HFFc6 (cell line): ENCODE measurements at regions not wholly inside any gene's neighbourhood (a gene's known extent, or its start where the extent isn't known, plus 50 kb on each side); places are given as distances from the start of the nearest gene placed in this dataset. TPM values are rescaled to one million over a fixed set of nuclear protein-coding genes. Genes with fewer than 3 reads are reported as not detected.
"Not testable (repeated sequence)": the region's sequence is repeated elsewhere in the genome, so short reads cannot be mapped to it uniquely, and the experiment has no call there.

Experiments
- DNase-seq: peaks from one replicate; pipeline ENCODE4 v3.0.0-alpha.2; 2018
- H3K27ac Mint-ChIP-seq: 2 replicates; pipeline ENCODE4 v1.8.0; 2020; ENCODE audit warnings: mild to moderate bottlenecking, mixed read lengths
- H3K27me3 Mint-ChIP-seq: 2 replicates; pipeline ENCODE4 v1.8.0; 2021; ENCODE audit warnings: mild to moderate bottlenecking, moderate library complexity, mixed read lengths; ENCODE audit not compliant: insufficient read depth
- H3K36me3 Mint-ChIP-seq: 2 replicates; pipeline ENCODE4 v1.8.0; 2021; ENCODE audit warnings: low read depth, mixed read lengths
- H3K4me1 Mint-ChIP-seq: 2 replicates; pipeline ENCODE4 v1.8.0; 2020; ENCODE audit warnings: low read depth, mixed read lengths
- H3K4me3 Mint-ChIP-seq: 2 replicates; pipeline ENCODE4 v1.8.0; 2020; ENCODE audit warnings: mild to moderate bottlenecking, moderate library complexity, mixed read lengths
- H3K9me3 Mint-ChIP-seq: 2 replicates; pipeline ENCODE4 v1.8.0; 2020; ENCODE audit warnings: mild to moderate bottlenecking, mixed read lengths
- microRNA-seq: library from miRNA; unstranded; fragments of <30 nt; microRNA quantifications from one replicate; pipeline ENCODE4, GENCODE V29; 2019

GRCh38 chr9:63703670-63704069 is 1581.3 kb downstream of the FOXD4L5 start:
- DNase-seq = not testable (repeated sequence)

GRCh38 chr9:63703138-63703665 is 1581.8 kb downstream of the FOXD4L5 start:
- H3K4me1 Mint-ChIP-seq, H3K4me3 Mint-ChIP-seq, H3K36me3 Mint-ChIP-seq, H3K27me3 Mint-ChIP-seq, DNase-seq, H3K27ac Mint-ChIP-seq: not testable (repeated sequence)
- peaks cover 22% of the 10 kb centered on the region for H3K9me3 Mint-ChIP-seq

More at GRCh38 chr9:63703670-63704069, 1581.3 kb downstream of the FOXD4L5 start:
- not testable (repeated sequence) for H3K36me3 Mint-ChIP-seq, H3K4me1 Mint-ChIP-seq, H3K27me3 Mint-ChIP-seq, H3K27ac Mint-ChIP-seq, H3K4me3 Mint-ChIP-seq
- peaks cover 22% of the 10 kb centered on the region for H3K9me3 Mint-ChIP-seq

Small RNA genes lying in the stretch of these regions (microRNA-seq; reads per million reads assigned to microRNA genes)
- gene MIR4477B = not detected
